ENCODE measurements at regions not wholly inside any gene's neighbourhood (a gene's known extent, or its start where the extent isn't known, plus 50 kb on each side); places are given as distances from the start of the nearest gene placed in this dataset.

DNA sequence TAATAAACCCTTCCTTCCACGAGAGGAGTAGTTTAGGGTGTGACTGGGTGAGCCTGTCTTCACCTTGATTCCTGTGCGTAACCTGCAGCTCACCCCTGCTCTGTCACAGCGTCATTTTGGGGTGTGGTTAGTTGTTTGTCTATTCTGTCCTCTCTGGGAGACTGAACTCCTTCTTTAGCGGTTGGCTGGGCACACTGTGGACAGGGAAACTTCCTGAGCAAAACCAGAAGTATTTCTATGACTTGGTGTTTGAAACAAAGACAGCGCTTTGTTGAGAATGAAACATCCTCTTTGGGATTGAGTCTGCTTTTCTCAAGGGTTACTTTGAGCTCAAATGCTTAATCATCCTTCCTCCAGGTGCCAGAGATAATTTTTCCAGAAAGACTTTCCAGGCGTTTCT, 270.7 kb downstream of the HRH4 start:
- TF ChIP-seq, protein P1, sequence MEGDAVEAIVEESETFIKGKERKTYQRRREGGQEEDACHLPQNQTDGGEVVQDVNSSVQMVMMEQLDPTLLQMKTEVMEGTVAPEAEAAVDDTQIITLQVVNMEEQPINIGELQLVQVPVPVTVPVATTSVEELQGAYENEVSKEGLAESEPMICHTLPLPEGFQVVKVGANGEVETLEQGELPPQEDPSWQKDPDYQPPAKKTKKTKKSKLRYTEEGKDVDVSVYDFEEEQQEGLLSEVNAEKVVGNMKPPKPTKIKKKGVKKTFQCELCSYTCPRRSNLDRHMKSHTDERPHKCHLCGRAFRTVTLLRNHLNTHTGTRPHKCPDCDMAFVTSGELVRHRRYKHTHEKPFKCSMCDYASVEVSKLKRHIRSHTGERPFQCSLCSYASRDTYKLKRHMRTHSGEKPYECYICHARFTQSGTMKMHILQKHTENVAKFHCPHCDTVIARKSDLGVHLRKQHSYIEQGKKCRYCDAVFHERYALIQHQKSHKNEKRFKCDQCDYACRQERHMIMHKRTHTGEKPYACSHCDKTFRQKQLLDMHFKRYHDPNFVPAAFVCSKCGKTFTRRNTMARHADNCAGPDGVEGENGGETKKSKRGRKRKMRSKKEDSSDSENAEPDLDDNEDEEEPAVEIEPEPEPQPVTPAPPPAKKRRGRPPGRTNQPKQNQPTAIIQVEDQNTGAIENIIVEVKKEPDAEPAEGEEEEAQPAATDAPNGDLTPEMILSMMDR (IDR thresholded peaks at IDR 0.05) = no peak
- TF ChIP-seq ZFX (IDR thresholded peaks at IDR 0.05; ENCODE audit: borderline replicate concordance) = no peak

Data from 22Rv1 (cell line).